NOMO-1 treated with dmso at 0.1 percent for 144 hours (cell line): ENCODE measurements at regions not wholly inside any gene's neighbourhood (a gene's known extent, or its start where the extent isn't known, plus 50 kb on each side); places are given as distances from the start of the nearest gene placed in this dataset.
A peak's percentile ranks its signal among the peaks of the same experiment; 100 is the strongest.
"Not testable (repeated sequence)": the region's sequence is repeated elsewhere in the genome, so short reads cannot be mapped to it uniquely, and the experiment has no call there.

Experiments
- DNase-seq: peaks from one replicate; lab custom pipeline; 2025; ENCODE audit not compliant: unreplicated experiment; lab: John Stamatoyannopoulos, UW

DNA sequence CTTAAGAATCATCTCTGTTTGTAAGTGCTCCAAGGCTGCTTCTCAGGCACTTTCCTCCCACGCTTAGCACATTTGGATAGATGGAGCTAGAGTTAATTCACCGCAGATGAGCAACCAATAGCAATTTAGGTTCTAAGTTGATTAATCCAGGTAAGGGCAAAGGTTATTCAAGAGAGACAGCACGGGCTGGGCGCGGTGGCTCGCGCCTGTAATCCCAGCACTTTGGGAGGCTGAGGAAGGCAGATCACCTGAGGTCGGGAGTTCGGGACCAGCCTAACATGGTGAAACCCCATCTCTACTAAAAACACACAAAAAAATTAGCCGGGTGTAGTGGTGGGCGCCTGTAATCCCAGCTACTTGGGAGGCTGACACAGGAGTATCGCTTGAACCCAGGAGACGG is 54.5 kb upstream of the UNC13C start:
- not testable (repeated sequence) for DNase-seq

DNA sequence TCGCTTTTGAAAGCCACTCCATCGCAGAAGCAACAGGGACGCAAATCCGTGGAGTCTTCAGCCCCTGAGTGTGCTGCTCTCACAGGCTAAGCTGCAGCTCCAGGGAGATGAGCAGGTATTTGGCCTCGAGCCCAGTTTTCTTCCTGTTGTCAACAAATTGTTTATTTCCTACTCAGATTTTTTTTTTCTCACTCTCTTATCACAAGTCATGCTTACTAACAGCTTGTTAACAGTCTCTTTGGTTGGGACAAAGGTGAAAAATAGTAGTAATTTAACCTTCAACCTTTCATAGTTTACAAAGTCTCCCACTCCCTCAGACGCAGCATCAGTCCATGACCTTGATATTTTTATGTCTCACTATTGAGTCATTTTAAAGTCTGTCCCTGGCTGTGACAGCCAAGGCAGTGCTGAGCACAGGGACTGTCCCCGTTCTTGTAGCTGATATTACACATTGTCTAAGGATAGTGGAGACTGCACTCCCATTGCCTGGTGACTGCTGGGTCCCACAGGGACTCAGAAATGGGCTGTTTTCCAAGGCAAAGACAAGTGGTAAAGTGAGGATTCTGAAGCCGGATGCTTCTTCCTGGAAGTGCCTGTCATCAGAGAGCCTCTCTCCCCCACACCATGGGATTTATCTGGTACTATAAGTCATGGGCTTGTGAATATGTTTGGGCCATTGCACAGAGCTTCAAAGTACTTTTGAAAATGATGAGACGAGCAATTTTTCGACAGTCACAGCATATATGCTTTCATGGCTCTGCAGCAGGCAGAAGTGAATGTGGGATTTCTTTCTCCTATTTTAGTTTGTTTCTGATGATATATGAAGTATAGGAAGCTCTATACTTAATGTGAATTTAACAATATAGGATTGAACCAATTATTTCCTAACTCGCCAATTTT is 59.8 kb upstream of the UNC13C start:
- DNase-seq = no peak

GRCh38 chr15:53917109-53917508 is 61.1 kb upstream of the UNC13C start:
- DNase-seq = no peak

- DNase-seq = no peak
Observed at GRCh38 chr15:53911431-53911830, 66.8 kb upstream of the UNC13C start.

GRCh38 chr15:53910852-53911251 is 67.4 kb upstream of the UNC13C start:
- no peak for DNase-seq

DNA sequence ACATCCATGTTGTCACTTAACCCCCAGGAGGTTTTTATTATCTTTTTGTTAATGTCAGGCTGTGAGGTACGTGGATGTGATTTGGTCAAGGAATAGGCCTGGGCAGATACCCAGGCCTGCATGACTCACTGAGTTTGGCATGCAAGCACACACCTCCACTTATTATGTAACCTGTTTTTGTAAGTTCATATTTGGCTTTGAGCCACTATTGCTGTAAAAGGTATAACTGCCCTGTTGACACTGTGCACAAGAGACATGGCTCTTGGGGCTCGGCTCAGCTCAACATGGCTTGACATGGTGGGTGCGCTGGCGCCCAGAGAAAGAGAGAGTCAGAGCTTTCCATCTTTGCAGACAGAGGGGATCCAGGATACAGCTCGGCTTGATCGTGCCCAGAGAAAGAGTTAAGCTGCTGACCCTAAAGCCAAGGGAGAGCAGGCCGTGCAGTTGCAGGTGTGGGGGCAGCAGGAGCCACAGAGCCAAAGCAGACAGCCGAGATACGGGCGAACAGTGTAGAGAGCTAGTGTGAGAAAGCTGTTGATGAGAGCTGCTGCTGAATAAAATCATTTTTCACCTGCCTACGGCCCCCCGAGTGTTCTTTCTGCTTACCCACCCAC is 67.9 kb upstream of the UNC13C start:
- no peak for DNase-seq

DNA sequence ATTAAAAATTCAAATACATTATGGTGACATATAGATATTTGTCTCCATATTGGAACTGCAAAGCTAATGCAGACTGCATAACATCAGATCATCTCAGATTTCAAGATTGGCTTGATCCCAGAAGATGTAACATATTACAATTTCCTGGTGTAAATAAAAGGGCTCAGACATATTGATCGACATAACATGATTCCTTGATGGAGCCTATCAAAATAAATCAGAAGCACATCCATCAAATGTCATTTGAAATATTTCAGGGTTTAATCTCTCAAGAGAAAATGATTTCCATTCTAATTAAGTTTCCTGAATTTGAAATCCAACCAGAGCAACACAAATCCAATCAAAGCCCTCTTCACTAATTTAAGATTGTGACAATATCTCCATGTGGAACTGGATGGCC is 75.1 kb upstream of the UNC13C start:
- DNase-seq = no peak

- not testable (repeated sequence) for DNase-seq
Observed at GRCh38 chr15:53893468-53893867, 84.8 kb upstream of the UNC13C start.

DNA sequence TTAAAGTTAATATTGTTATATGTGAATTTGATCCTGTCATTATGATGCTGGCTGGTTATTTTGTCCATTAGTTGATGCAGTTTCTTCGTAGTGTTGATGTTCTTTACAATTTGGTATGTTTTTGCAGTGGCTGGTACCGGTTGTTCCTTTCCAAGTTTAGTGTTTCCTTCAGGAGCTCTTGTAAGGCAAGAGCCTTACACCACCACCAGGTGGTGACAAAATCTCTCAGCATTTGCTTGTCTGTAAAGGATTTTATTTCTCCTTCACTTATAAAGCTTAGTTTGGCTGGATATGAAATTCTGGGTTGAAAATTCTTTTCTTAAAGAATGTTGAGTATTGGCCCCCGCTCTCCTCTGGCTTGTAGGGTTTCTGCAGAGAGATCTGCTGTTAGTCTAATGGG is 86.4 kb upstream of the UNC13C start:
- DNase-seq = not testable (repeated sequence)

GRCh38 chr15:53884441-53884840 is 93.8 kb upstream of the UNC13C start:
- no peak for DNase-seq

DNA sequence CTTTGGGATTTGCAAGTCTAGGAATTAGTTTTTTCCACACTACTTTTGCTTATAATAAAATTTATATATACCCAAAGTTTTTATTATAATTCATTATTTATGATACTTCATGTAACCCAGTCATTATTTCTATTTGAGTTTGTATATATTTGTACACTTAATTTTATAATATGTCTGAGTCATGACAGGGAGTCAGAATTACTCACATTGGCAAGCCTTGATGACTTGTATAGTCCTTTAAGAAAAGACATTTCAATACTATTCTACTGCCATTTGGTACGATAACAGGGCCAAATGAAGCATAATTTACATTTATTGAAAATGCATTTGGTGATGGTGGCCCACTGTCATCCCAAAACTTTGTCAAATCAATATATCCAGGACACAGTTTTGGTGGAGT is 95.9 kb upstream of the UNC13C start:
- no peak for DNase-seq

DNA sequence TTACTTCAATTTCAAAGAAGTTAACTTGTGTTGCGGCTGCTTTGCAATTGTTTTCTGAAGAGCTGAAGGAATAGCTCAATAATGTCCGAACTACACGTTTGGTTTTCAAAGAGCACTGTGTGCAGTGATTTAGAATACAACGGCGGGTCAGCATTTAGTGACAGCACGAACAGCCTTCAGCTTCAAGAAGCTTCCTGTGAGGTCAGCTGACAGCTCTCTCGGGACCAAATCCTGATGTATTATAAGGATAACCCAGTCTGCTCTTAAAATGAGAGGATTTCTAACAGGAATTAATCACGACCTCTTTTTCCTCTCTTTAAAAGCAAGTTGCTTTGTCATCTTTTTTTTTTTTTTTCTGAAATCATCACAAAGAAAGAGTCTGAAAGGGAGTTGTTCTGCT is 97.9 kb upstream of the UNC13C start:
- DNase-seq = no peak

DNA sequence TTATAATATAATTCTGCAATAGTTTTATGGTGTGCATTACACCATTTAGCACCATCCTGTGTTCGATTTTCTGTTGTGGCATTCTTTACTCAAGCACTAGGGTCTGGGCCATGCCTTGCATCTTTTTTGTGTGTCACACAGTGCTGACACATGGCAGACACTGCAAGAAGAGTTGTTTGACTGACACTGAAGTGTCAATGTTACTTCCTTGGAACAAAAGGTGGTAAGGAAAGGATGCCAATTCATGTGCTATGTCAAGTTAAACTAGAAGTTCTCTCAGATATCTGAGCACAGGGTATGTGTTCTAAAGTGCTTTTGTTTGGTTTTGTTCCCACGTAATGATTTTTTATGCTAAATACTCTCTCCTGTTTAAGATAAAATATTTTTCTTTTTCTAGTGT is 102.5 kb upstream of the UNC13C start:
- DNase-seq = no peak

DNA sequence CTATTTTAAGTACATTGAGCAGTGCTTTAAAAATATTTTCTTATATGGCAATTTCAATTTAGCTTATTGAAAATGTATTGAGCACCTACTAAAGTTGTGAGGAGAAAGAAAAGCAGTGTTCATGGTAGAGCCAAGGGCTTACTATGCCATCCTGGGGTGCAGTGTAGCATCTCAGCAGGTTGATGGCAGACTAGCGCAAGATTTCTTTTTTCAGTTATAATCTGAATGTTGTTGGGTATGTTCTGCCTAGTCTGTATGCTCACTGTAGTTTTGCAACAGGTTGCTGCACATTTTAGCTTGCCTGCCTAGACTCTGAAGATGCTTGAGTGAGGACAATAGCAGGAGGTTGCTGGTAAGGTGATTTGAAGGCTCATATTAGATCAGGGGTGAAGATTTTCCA is 103.1 kb upstream of the UNC13C start:
- DNase-seq = no peak

- DNase-seq = peak; percentile 33
Observed at GRCh38 chr15:53872410-53872809, 105.8 kb upstream of the UNC13C start.

DNA sequence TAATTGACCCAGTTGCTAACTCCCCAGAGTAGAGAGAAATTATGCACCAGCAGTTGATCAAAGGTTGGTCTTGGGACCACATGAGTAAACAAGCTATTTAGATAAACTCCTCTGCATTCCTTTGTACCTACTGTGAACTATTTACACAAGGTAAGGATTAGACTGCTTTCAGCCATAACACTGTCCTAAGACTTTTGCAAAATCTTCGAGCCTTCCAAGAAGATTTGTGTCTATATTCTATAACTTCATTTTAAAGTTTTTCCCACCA is 108.5 kb upstream of the UNC13C start:
- no peak for DNase-seq

GRCh38 chr15:53869044-53869805 is 109.0 kb upstream of the UNC13C start:
- no peak for DNase-seq

- DNase-seq = no peak
Observed at GRCh38 chr15:53862386-53862785, 102.9 kb upstream of the WDR72 start.

- no peak for DNase-seq
Observed at GRCh38 chr15:53861792-53862191, 102.3 kb upstream of the WDR72 start.

DNA sequence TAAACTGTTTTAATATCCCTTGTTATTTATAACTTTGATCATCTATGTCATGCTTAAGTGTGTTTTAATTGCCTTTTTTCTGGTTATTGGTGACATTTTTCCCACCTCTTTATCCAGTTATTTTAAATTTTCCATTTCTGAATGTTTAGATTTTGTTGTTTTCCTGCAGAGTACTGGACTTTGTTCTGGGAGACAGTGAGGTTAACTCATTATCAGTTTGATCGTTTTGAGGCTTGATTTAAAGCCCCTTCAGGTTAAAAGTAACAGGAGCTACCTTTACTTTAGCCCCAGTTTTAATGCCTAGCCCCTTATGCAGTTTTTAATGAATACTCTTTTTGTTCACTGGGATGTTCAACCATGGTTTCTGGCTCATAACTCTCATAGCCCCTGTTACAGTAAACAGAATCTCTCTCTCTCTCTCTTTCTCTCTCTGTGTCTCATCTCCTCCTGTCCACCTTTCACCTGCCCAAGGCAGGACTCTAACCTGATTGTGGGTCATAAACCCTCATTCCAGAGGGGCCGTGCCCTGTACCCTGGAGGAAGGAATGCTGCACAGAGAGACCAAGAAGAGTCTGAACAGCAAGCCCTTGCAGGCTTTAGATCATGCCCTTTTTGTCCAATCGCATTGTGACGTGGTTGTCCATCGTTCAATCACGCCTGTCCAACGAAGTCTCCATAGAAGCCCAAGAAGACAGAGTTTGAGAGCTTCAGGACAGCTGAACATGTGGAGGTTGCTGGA is 91.8 kb upstream of the WDR72 start:
- no peak for DNase-seq

- DNase-seq = no peak
Observed at GRCh38 chr15:53847745-53848144, 88.3 kb upstream of the WDR72 start.
